A549 (cell line): ENCODE measurements at regions not wholly inside any gene's neighbourhood (a gene's known extent, or its start where the extent isn't known, plus 50 kb on each side); places are given as distances from the start of the nearest gene placed in this dataset.

Experiments
- ATAC-seq, 2 experiments: fragments of 200-7000 bp in 1 of 2; fragments of >200 bp in 1 of 2; cut with Nextera tagmentation in 1 of 2; cut with Tn5 transposase in 1 of 2; 3 replicates each; pipeline versions ENCODE4 v1.8.0 to v1.9.1; 2018 to 2020; ENCODE audit warnings: mild to moderate bottlenecking in 1 of 2, moderate library complexity in 1 of 2
- CTCF ChIA-PET: fragments of 300-600 bp; sonication (Branson Sonifier 250); formaldehyde crosslinking; extraction: SDS; loops from one replicate; lab custom pipeline; 2021; ENCODE audit warnings: antibody characterized with exemption, inconsistent platforms; lab: Yijun Ruan, JAX
- POLR2A ChIA-PET: fragments of 350-600 bp; formaldehyde crosslinking; extraction: SDS; loops from one replicate; lab custom pipeline; 2021; ENCODE audit warnings: antibody characterized with exemption, inconsistent platforms; lab: Yijun Ruan, JAX
- DNase-seq, 2 experiments: peaks; one replicate each; pipeline versions ENCODE4 v3.0.0 to v3.0.0-alpha.2; 2011 to 2016; ENCODE audit warnings: low read depth in 1 of 2, low spot score in 1 of 2
- FAIRE-seq: peaks from 2 replicates; lab custom pipeline; 2011; peaks lifted over from hg19 to GRCh38; lab: Jason Lieb, UNC
- H3K27ac ChIP-seq, 2 experiments: fragments of >200 bp; sonication (Bioruptor Twin); formaldehyde crosslinking; 3 replicates each; pipeline ENCODE4 v1.5.1; 2016 to 2017
- H3K4me1 ChIP-seq: fragments of >200 bp; sonication (Bioruptor Twin); formaldehyde crosslinking; 3 replicates; pipeline ENCODE4 v1.6.1; 2016
- H3K4me2 ChIP-seq: fragments of >200 bp; sonication (Bioruptor Twin); formaldehyde crosslinking; 3 replicates; pipeline ENCODE4 v1.6.1; 2016
- H3K4me3 ChIP-seq: fragments of >200 bp; sonication (Bioruptor Twin); formaldehyde crosslinking; 3 replicates; pipeline ENCODE4 v1.5.1; 2016
- H3K9me3 ChIP-seq: fragments of >200 bp; sonication (Bioruptor Twin); formaldehyde crosslinking; 3 replicates; pipeline ENCODE4 v1.6.1; 2016
- ATOH8 ChIP-seq: fragments of 250-450 bp; sonication (Bioruptor Pico); IDR thresholded peaks from 2 replicates; pipeline ENCODE4 v1.5.0; 2020; ENCODE audit warnings: low read depth, mild to moderate bottlenecking, moderate library complexity
- CBX2 ChIP-seq: fragments of 200-600 bp; sonication (generic); IDR thresholded peaks from 2 replicates; pipeline ENCODE4 v1.6.1; 2016; ENCODE audit warnings: low read depth, mild to moderate bottlenecking, borderline replicate concordance
- CBX8 ChIP-seq: fragments of 200-600 bp; sonication (generic); IDR thresholded peaks from 2 replicates; pipeline ENCODE4 v1.6.1; 2016
- CHD4 ChIP-seq: fragments of 200-600 bp; sonication (generic); IDR thresholded peaks from 2 replicates; pipeline ENCODE4 v1.6.1; 2016; ENCODE audit warnings: antibody characterized with exemption, mild to moderate bottlenecking, borderline replicate concordance
- FOSB ChIP-seq: fragments of 250-450 bp; sonication (Bioruptor Pico); IDR thresholded peaks from 2 replicates; pipeline ENCODE4 v1.5.0; 2020; ENCODE audit warnings: mild to moderate bottlenecking, moderate library complexity
- FOSL2 ChIP-seq, 2 experiments: fragments of 450-650 bp in 1 of 2; fragments of >200 bp in 1 of 2; sonication (Bioruptor Twin) in 1 of 2; formaldehyde crosslinking; IDR thresholded peaks; 2 replicates each; pipeline versions ENCODE4 v1.5.0 to v1.6.1; 2016 to 2020; ENCODE audit warnings: mild to moderate bottlenecking in 1 of 2, moderate library complexity in 1 of 2
- HDAC2 ChIP-seq: fragments of 200-600 bp; sonication (generic); IDR thresholded peaks from 2 replicates; pipeline ENCODE4 v1.6.1; 2016
- HEYL ChIP-seq: fragments of 250-450 bp; sonication (Bioruptor Pico); IDR thresholded peaks from 2 replicates; pipeline ENCODE4 v1.8.0; 2021; ENCODE audit warnings: mild to moderate bottlenecking, moderate library complexity
- HMGXB4 ChIP-seq: fragments of 250-450 bp; sonication (Bioruptor Pico); IDR thresholded peaks from 2 replicates; pipeline ENCODE4 v1.5.0; 2021; ENCODE audit warnings: mild to moderate bottlenecking, moderate library complexity, borderline replicate concordance
- HOXA7 ChIP-seq: fragments of 250-450 bp; sonication (Bioruptor Pico); IDR thresholded peaks from 2 replicates; pipeline ENCODE4 v1.5.0; 2020; ENCODE audit warnings: mild to moderate bottlenecking, moderate library complexity
- HOXB13 ChIP-seq: fragments of 250-450 bp; sonication (Bioruptor Pico); IDR thresholded peaks from 2 replicates; pipeline ENCODE4 v1.5.0; 2020; ENCODE audit warnings: low read depth, mild to moderate bottlenecking, moderate library complexity
- HOXB5 ChIP-seq: fragments of 250-450 bp; sonication (Bioruptor Pico); IDR thresholded peaks from 2 replicates; pipeline ENCODE4 v1.5.0; 2020; ENCODE audit warnings: mild to moderate bottlenecking, moderate library complexity
- KDM5A ChIP-seq: fragments of 200-600 bp; sonication (generic); IDR thresholded peaks from 2 replicates; pipeline ENCODE4 v1.6.1; 2016; ENCODE audit warnings: antibody characterized with exemption, mild to moderate bottlenecking
- MAX ChIP-seq: IDR thresholded peaks from 2 replicates; pipeline ENCODE4 v1.6.1; 2012
- MYC ChIP-seq: IDR thresholded peaks from 2 replicates; pipeline ENCODE4 v1.6.1; 2012; ENCODE audit warnings: mild to moderate bottlenecking, inconsistent platforms, low read length, improper control_type of control experiment, borderline replicate concordance
- NR3C1 ChIP-seq: fragments of >200 bp; sonication (Bioruptor Twin); formaldehyde crosslinking; IDR thresholded peaks from 3 replicates; pipeline ENCODE4 v1.6.1; 2017
- RARB ChIP-seq: fragments of 250-450 bp; sonication (Bioruptor Pico); IDR thresholded peaks from 2 replicates; pipeline ENCODE4 v1.8.0; 2021; ENCODE audit warnings: mild to moderate bottlenecking, moderate library complexity
- SMC3 ChIP-seq: fragments of >200 bp; sonication (Bioruptor Twin); formaldehyde crosslinking; IDR thresholded peaks from 3 replicates; pipeline ENCODE4 v1.6.1; 2018; ENCODE audit warnings: inconsistent platforms
- SREBF2 ChIP-seq: fragments of 450-650 bp; IDR thresholded peaks from 2 replicates; pipeline ENCODE4 v1.6.1; 2014; ENCODE audit warnings: mild to moderate bottlenecking, moderate library complexity
- TP53 ChIP-seq: fragments of 250-450 bp; sonication (Bioruptor Pico); IDR thresholded peaks from 2 replicates; pipeline ENCODE4 v1.5.0; 2021; ENCODE audit warnings: mild to moderate bottlenecking, moderate library complexity
- ZSCAN20 ChIP-seq: fragments of 250-450 bp; sonication (Bioruptor Pico); IDR thresholded peaks from 2 replicates; pipeline ENCODE4 v1.8.0; 2022; ENCODE audit warnings: mild to moderate bottlenecking, moderate library complexity
- WGBS: methylation state at CpG from one replicate; pipeline ENCODE4 v1.1.6; 2017; ENCODE audit errors: missing lambda C conversion rate; 5-methylcytosine and 5-hydroxymethylcytosine counted together

- Histone ChIP-seq H3K4me1 (no peaks in the 10 kb centered on the region), H3K9me3 (no peaks in the 10 kb centered on the region), H3K4me2 (no peak overlapping the region), H3K4me3 (no peak overlapping the region), H3K27ac (no peak overlapping the region)
- ChIA-PET CTCF (no interaction called here), POLR2A (no interaction called here)
- TF ChIP-seq SREBF2 (no peak), SMC3 (no peak), FOSB (CRISPR knock-in tag) (no peak)
- ATAC-seq (no peak), DNase-seq (no peak), FAIRE-seq (no peak)
- WGBS = 39% methylated on average over 2 of the region's 2 CpGs
Observed at GRCh38 chr6:120302041-120302440, 952.5 kb upstream of the MAN1A1 start.

- Histone ChIP-seq H3K27ac (no peak overlapping the region), H3K9me3 (no peaks in the 10 kb centered on the region), H3K4me1 (no peaks in the 10 kb centered on the region), H3K4me3 (no peak overlapping the region), H3K4me2 (no peak overlapping the region)
- CTCF ChIA-PET = no interaction called here
- POLR2A ChIA-PET = no interaction called here
- no peak for TF ChIP-seq TP53
- FAIRE-seq (no peak), ATAC-seq (no peak), DNase-seq (no peak)
- WGBS = 11% methylated on average over 1 of the region's 1 CpG
Observed at GRCh38 chr6:120290964-120291363, 941.4 kb upstream of the MAN1A1 start.

- ATAC-seq (no peak), FAIRE-seq (no peak), DNase-seq (no peak)
- Histone ChIP-seq H3K4me1 (no peaks in the 10 kb centered on the region), H3K4me2 (no peak overlapping the region), H3K27ac (no peak overlapping the region), H3K9me3 (no peaks in the 10 kb centered on the region), H3K4me3 (no peak overlapping the region)
- CTCF ChIA-PET = no interaction called here
- POLR2A ChIA-PET = no interaction called here
- WGBS = 21% methylated on average over 2 of the region's 2 CpGs
- TF ChIP-seq ZSCAN20 (CRISPR knock-in tag) (no peak), CBX2 (no peak), FOSL2 (IDR thresholded peaks at IDR 0.05) (no peak), FOSL2 (CRISPR knock-in tag; IDR thresholded peaks at IDR 0.05) (no peak), CHD4 (no peak), HOXB5 (no peak), MYC (no peak), HOXB13 (CRISPR knock-in tag) (no peak), KDM5A (no peak), CBX8 (no peak), RARB (CRISPR knock-in tag) (no peak), NR3C1 (no peak), MAX (no peak)
Observed at GRCh38 chr6:120282005-120282404, 932.4 kb upstream of the MAN1A1 start.

GRCh38 chr6:120279466-120280167 is 930.1 kb upstream of the MAN1A1 start:
- no peak for DNase-seq
- H3K4me3 ChIP-seq = no peak overlapping the region
- H3K4me1 ChIP-seq = no peaks in the 10 kb centered on the region
- FAIRE-seq = no peak
- TF ChIP-seq HOXB5 = no peak
- no peak for TF ChIP-seq CBX2
- TF ChIP-seq SREBF2 = no peak
- TF ChIP-seq MAX = no peak
- TF ChIP-seq HOXA7 (CRISPR knock-in tag) = no peak
- TF ChIP-seq HDAC2 = no peak
- no peak for TF ChIP-seq MYC
- TF ChIP-seq SMC3 = no peak
- TF ChIP-seq HEYL (CRISPR knock-in tag) = no peak
- TF ChIP-seq CHD4 = no peak
- no peak for TF ChIP-seq HMGXB4
- TF ChIP-seq TP53 = no peak
- TF ChIP-seq ATOH8 = no peak
- TF ChIP-seq, all 56 proteins: peak for 0
- no peak for ATAC-seq
- ChIA-PET CTCF (no interaction called here), POLR2A (no interaction called here)
- WGBS = 16% methylated on average over 4 of the region's 4 CpGs
- Histone ChIP-seq H3K4me2 (no peak overlapping the region), H3K9me3 (no peaks in the 10 kb centered on the region), H3K27ac (no peak overlapping the region)
